WTC11 (cell line): ENCODE measurements at regions not wholly inside any gene's neighbourhood (a gene's known extent, or its start where the extent isn't known, plus 50 kb on each side); places are given as distances from the start of the nearest gene placed in this dataset.

Experiments used
- ATAC-seq: fragments of 200-7000 bp; cut with Tn5 transposase; 2 replicates; pipeline ENCODE4 v1.10.0; 2021; ENCODE audit warnings: mild to moderate bottlenecking, moderate library complexity
- CTCF ChIA-PET: fragments of 300-600 bp; sonication (Branson Sonifier 250); formaldehyde crosslinking; loops from one replicate; lab custom pipeline; 2021; ENCODE audit warnings: antibody characterized with exemption; lab: Charles Lee
- POLR2A ChIA-PET: fragments of 350-600 bp; sonication (Branson Sonifier 250); formaldehyde crosslinking; loops from one replicate; lab custom pipeline; 2021; ENCODE audit warnings: antibody characterized with exemption; lab: Charles Lee
- DNase-seq: peaks from one replicate; pipeline ENCODE4 v3.0.0; 2021; ENCODE audit warnings: low spot score
- H3K27ac Mint-ChIP-seq: 2 replicates; pipeline ENCODE4 v1.8.0; 2021; ENCODE audit warnings: mixed read lengths
- H3K27me3 Mint-ChIP-seq: 2 replicates; pipeline ENCODE4 v1.8.0; 2021; ENCODE audit warnings: low read depth, mild to moderate bottlenecking, moderate library complexity, mixed read lengths
- H3K36me3 Mint-ChIP-seq: 2 replicates; pipeline ENCODE4 v1.8.0; 2021; ENCODE audit warnings: mixed read lengths
- H3K4me1 Mint-ChIP-seq: 2 replicates; pipeline ENCODE4 v1.8.0; 2022; ENCODE audit warnings: mixed read lengths
- H3K4me3 Mint-ChIP-seq: 2 replicates; pipeline ENCODE4 v1.8.0; 2021; ENCODE audit warnings: mild to moderate bottlenecking, moderate library complexity, mixed read lengths
- H3K9me3 Mint-ChIP-seq: 2 replicates; pipeline ENCODE4 v1.8.0; 2021; ENCODE audit warnings: mixed read lengths
- ETV6 ChIP-seq: sonication (generic); formaldehyde crosslinking; IDR thresholded peaks from 2 replicates; pipeline ENCODE4 v1.8.1; 2022; ENCODE audit warnings: mild to moderate bottlenecking, missing genetic modification reagents
- GRHL2 ChIP-seq: fragments of 250-450 bp; sonication (Bioruptor Pico); IDR thresholded peaks from 2 replicates; pipeline ENCODE4 v1.8.0; 2022; ENCODE audit warnings: mild to moderate bottlenecking, moderate library complexity; ENCODE audit not compliant: insufficient replicate concordance, severe bottlenecking
- GTF2I ChIP-seq: fragments of 250-450 bp; sonication (Bioruptor Pico); conservative IDR thresholded peaks from 2 replicates; pipeline ENCODE4 v1.4.0; 2021; ENCODE audit warnings: mild to moderate bottlenecking
- HMGA2 ChIP-seq: fragments of 250-450 bp; sonication (Bioruptor Pico); IDR thresholded peaks from 2 replicates; pipeline ENCODE4 v1.4.0; 2021; ENCODE audit warnings: mild to moderate bottlenecking, moderate library complexity
- NR1H2 ChIP-seq: sonication (generic); formaldehyde crosslinking; IDR thresholded peaks from 2 replicates; pipeline ENCODE4 v1.9.0; 2021; ENCODE audit warnings: mild to moderate bottlenecking, moderate library complexity, missing genetic modification reagents
- RORB ChIP-seq: fragments of 250-450 bp; sonication (Bioruptor Pico); IDR thresholded peaks from 2 replicates; pipeline ENCODE4 v1.9.0; 2021; ENCODE audit warnings: mild to moderate bottlenecking
- SMAD3 ChIP-seq: sonication (generic); formaldehyde crosslinking; IDR thresholded peaks from 2 replicates; pipeline ENCODE4 v1.8.0; 2022; ENCODE audit warnings: missing genetic modification reagents, mild to moderate bottlenecking, borderline replicate concordance
- SOX15 ChIP-seq: fragments of 250-450 bp; sonication (Bioruptor Pico); IDR thresholded peaks from 2 replicates; pipeline ENCODE4 v1.9.0; 2021; ENCODE audit warnings: mild to moderate bottlenecking
- TEAD1 ChIP-seq: sonication (generic); formaldehyde crosslinking; IDR thresholded peaks from 2 replicates; pipeline ENCODE4 v1.8.0; 2022; ENCODE audit warnings: mild to moderate bottlenecking, missing genetic modification reagents
- ZNF121 ChIP-seq: sonication (generic); formaldehyde crosslinking; IDR thresholded peaks from 2 replicates; pipeline ENCODE4 v1.8.0; 2023; ENCODE audit warnings: missing genetic modification reagents
- ZNF232 ChIP-seq: sonication (generic); formaldehyde crosslinking; IDR thresholded peaks from 2 replicates; pipeline ENCODE4 v1.8.0; 2022; ENCODE audit warnings: mild to moderate bottlenecking, missing genetic modification reagents
- ZNF396 ChIP-seq: fragments of 250-450 bp; sonication (Bioruptor Pico); IDR thresholded peaks from 2 replicates; pipeline ENCODE4 v1.8.0; 2021; ENCODE audit warnings: mild to moderate bottlenecking, moderate library complexity, borderline replicate concordance
- TF ChIP-seq, protein P1 (sequence below): sonication (generic); formaldehyde crosslinking; IDR thresholded peaks from 2 replicates; pipeline ENCODE4 v1.8.1; 2023; ENCODE audit warnings: mild to moderate bottlenecking, missing genetic modification reagents, moderate library complexity
- TF ChIP-seq, protein P2 (sequence below): sonication (generic); formaldehyde crosslinking; IDR thresholded peaks from 2 replicates; pipeline ENCODE4 v1.8.0; 2022; ENCODE audit warnings: mild to moderate bottlenecking, missing genetic modification reagents
- TF ChIP-seq, protein P3 (sequence below): sonication (generic); formaldehyde crosslinking; IDR thresholded peaks from 2 replicates; pipeline ENCODE4 v1.8.0; 2022; ENCODE audit warnings: mild to moderate bottlenecking, missing genetic modification reagents
- TF ChIP-seq, protein P4 (sequence below): fragments of 250-450 bp; sonication (Bioruptor Pico); IDR thresholded peaks from 2 replicates; pipeline ENCODE4 v1.9.0; 2021; ENCODE audit warnings: moderate library complexity, mild to moderate bottlenecking, inconsistent platforms, borderline replicate concordance
- TF ChIP-seq, protein P5 (sequence below): sonication (generic); formaldehyde crosslinking; IDR thresholded peaks from 2 replicates; pipeline ENCODE4 v1.8.0; 2023; ENCODE audit warnings: mild to moderate bottlenecking, missing genetic modification reagents
- TF ChIP-seq, protein P6 (sequence below): fragments of 250-450 bp; sonication (Bioruptor Pico); IDR thresholded peaks from 2 replicates; pipeline ENCODE4 v1.9.0; 2021; ENCODE audit warnings: mild to moderate bottlenecking
- TF ChIP-seq, protein P7 (sequence below): sonication (generic); formaldehyde crosslinking; IDR thresholded peaks from 2 replicates; pipeline ENCODE4 v1.8.0; 2022; ENCODE audit warnings: mild to moderate bottlenecking, missing genetic modification reagents
- TF ChIP-seq, protein P8 (sequence below): fragments of 250-450 bp; sonication (Bioruptor Pico); IDR thresholded peaks from 2 replicates; pipeline ENCODE4 v1.9.0; 2021; ENCODE audit warnings: mild to moderate bottlenecking
- TF ChIP-seq, protein P9 (sequence below): sonication (generic); formaldehyde crosslinking; IDR thresholded peaks from 2 replicates; pipeline ENCODE4 v1.8.1; 2022; ENCODE audit warnings: mild to moderate bottlenecking, moderate library complexity, missing genetic modification reagents

DNA sequence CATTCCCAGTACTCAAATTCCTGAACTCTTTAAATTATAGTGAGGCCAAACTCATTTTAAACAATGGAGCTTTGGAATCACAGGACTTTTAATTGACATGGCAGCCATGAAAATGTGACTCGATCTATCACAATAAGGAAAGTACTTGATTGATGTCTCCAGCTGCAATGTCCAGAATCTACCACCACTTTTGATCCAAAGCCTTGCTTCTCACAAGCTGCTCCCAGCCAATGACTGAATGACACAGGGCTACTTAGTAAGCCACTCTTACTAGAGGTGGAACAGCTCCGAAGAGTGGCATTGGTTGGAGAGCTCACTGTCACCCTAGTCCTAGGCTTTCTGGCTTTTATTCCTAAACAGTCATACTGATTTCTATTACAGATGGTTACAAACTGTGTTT lies 270.1 kb downstream of the IRS1 start:
- no peaks in the 10 kb centered on the region for H3K4me1 Mint-ChIP-seq
- DNase-seq (no peak), ATAC-seq (no peak)
- H3K27me3 Mint-ChIP-seq: no peaks in the 10 kb centered on the region
- TF ChIP-seq HMGA2 (CRISPR knock-in tag) (no peak), NR1H2 (CRISPR knock-in tag) (no peak), GTF2I (CRISPR knock-in tag) (no peak)
- TF ChIP-seq, protein P1, sequence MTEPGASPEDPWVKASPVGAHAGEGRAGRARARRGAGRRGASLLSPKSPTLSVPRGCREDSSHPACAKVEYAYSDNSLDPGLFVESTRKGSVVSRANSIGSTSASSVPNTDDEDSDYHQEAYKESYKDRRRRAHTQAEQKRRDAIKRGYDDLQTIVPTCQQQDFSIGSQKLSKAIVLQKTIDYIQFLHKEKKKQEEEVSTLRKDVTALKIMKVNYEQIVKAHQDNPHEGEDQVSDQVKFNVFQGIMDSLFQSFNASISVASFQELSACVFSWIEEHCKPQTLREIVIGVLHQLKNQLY: no peak
- TF ChIP-seq, protein P2, sequence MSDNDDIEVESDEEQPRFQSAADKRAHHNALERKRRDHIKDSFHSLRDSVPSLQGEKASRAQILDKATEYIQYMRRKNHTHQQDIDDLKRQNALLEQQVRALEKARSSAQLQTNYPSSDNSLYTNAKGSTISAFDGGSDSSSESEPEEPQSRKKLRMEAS: no peak
- H3K4me3 Mint-ChIP-seq: no peak overlapping the region
- H3K9me3 Mint-ChIP-seq: peaks cover 7% of the 10 kb centered on the region
- no peaks in the 10 kb centered on the region for H3K36me3 Mint-ChIP-seq
- H3K27ac Mint-ChIP-seq: no peak overlapping the region
- POLR2A ChIA-PET: no interaction called here
- CTCF ChIA-PET: no interaction called here

DNA sequence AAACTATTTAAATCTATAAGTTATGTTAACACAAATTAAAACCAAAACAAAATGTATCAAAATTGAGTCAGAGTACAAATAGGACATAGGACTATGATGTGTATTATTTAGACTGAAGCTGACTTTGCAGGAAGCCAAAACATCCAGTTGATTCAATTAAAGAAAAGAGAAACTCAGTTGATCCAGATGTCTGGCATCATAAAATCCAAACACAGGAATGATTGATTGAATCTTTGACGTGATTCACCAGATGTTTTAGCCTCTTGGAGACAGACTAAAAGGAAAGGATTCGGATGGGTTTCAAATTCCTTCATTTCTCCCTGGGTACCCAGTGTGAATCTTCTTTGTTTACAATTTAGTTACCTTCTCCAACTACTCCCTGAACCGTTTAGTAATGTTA lies 272.9 kb downstream of the IRS1 start:
- TF ChIP-seq NR1H2 (CRISPR knock-in tag): no peak
- TF ChIP-seq SOX15 (CRISPR knock-in tag): no peak
- TF ChIP-seq, protein P3, sequence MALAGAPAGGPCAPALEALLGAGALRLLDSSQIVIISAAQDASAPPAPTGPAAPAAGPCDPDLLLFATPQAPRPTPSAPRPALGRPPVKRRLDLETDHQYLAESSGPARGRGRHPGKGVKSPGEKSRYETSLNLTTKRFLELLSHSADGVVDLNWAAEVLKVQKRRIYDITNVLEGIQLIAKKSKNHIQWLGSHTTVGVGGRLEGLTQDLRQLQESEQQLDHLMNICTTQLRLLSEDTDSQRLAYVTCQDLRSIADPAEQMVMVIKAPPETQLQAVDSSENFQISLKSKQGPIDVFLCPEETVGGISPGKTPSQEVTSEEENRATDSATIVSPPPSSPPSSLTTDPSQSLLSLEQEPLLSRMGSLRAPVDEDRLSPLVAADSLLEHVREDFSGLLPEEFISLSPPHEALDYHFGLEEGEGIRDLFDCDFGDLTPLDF: no peak
- no peak for TF ChIP-seq TEAD1 (CRISPR knock-in tag)
- no peak for TF ChIP-seq GRHL2 (CRISPR knock-in tag)
- TF ChIP-seq ZNF232 (CRISPR knock-in tag): no peak
- TF ChIP-seq, protein P4, sequence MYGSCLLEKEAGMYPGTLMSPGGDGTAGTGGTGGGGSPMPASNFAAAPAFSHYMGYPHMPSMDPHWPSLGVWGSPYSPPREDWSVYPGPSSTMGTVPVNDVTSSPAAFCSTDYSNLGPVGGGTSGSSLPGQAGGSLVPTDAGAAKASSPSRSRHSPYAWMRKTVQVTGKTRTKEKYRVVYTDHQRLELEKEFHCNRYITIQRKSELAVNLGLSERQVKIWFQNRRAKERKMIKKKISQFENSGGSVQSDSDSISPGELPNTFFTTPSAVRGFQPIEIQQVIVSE (CRISPR knock-in tag): no peak
- TF ChIP-seq ZNF396 (CRISPR knock-in tag): no peak
- no peak for TF ChIP-seq RORB (CRISPR knock-in tag)
- TF ChIP-seq, protein P5, sequence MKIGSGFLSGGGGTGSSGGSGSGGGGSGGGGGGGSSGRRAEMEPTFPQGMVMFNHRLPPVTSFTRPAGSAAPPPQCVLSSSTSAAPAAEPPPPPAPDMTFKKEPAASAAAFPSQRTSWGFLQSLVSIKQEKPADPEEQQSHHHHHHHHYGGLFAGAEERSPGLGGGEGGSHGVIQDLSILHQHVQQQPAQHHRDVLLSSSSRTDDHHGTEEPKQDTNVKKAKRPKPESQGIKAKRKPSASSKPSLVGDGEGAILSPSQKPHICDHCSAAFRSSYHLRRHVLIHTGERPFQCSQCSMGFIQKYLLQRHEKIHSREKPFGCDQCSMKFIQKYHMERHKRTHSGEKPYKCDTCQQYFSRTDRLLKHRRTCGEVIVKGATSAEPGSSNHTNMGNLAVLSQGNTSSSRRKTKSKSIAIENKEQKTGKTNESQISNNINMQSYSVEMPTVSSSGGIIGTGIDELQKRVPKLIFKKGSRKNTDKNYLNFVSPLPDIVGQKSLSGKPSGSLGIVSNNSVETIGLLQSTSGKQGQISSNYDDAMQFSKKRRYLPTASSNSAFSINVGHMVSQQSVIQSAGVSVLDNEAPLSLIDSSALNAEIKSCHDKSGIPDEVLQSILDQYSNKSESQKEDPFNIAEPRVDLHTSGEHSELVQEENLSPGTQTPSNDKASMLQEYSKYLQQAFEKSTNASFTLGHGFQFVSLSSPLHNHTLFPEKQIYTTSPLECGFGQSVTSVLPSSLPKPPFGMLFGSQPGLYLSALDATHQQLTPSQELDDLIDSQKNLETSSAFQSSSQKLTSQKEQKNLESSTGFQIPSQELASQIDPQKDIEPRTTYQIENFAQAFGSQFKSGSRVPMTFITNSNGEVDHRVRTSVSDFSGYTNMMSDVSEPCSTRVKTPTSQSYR: no peak
- no peak for TF ChIP-seq ZNF121
- TF ChIP-seq, protein P6, sequence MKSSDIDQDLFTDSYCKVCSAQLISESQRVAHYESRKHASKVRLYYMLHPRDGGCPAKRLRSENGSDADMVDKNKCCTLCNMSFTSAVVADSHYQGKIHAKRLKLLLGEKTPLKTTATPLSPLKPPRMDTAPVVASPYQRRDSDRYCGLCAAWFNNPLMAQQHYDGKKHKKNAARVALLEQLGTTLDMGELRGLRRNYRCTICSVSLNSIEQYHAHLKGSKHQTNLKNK: no peak
- TF ChIP-seq, protein P7, sequence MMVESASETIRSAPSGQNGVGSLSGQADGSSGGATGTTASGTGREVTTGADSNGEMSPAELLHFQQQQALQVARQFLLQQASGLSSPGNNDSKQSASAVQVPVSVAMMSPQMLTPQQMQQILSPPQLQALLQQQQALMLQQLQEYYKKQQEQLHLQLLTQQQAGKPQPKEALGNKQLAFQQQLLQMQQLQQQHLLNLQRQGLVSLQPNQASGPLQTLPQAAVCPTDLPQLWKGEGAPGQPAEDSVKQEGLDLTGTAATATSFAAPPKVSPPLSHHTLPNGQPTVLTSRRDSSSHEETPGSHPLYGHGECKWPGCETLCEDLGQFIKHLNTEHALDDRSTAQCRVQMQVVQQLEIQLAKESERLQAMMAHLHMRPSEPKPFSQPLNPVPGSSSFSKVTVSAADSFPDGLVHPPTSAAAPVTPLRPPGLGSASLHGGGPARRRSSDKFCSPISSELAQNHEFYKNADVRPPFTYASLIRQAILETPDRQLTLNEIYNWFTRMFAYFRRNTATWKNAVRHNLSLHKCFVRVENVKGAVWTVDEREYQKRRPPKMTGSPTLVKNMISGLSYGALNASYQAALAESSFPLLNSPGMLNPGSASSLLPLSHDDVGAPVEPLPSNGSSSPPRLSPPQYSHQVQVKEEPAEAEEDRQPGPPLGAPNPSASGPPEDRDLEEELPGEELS (CRISPR knock-in tag): no peak
- no peak for TF ChIP-seq ETV6 (CRISPR knock-in tag)
- TF ChIP-seq SMAD3 (CRISPR knock-in tag): no peak
- TF ChIP-seq, protein P8, sequence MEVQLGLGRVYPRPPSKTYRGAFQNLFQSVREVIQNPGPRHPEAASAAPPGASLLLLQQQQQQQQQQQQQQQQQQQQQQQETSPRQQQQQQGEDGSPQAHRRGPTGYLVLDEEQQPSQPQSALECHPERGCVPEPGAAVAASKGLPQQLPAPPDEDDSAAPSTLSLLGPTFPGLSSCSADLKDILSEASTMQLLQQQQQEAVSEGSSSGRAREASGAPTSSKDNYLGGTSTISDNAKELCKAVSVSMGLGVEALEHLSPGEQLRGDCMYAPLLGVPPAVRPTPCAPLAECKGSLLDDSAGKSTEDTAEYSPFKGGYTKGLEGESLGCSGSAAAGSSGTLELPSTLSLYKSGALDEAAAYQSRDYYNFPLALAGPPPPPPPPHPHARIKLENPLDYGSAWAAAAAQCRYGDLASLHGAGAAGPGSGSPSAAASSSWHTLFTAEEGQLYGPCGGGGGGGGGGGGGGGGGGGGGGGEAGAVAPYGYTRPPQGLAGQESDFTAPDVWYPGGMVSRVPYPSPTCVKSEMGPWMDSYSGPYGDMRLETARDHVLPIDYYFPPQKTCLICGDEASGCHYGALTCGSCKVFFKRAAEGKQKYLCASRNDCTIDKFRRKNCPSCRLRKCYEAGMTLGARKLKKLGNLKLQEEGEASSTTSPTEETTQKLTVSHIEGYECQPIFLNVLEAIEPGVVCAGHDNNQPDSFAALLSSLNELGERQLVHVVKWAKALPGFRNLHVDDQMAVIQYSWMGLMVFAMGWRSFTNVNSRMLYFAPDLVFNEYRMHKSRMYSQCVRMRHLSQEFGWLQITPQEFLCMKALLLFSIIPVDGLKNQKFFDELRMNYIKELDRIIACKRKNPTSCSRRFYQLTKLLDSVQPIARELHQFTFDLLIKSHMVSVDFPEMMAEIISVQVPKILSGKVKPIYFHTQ (CRISPR knock-in tag): no peak
- TF ChIP-seq, protein P9, sequence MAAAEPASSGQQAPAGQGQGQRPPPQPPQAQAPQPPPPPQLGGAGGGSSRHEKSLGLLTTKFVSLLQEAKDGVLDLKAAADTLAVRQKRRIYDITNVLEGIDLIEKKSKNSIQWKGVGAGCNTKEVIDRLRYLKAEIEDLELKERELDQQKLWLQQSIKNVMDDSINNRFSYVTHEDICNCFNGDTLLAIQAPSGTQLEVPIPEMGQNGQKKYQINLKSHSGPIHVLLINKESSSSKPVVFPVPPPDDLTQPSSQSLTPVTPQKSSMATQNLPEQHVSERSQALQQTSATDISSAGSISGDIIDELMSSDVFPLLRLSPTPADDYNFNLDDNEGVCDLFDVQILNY (CRISPR knock-in tag): no peak
- no peak overlapping the region for H3K27ac Mint-ChIP-seq
- H3K36me3 Mint-ChIP-seq: no peaks in the 10 kb centered on the region
- peaks cover 24% of the 10 kb centered on the region for H3K9me3 Mint-ChIP-seq
- DNase-seq (no peak), ATAC-seq (no peak)
- H3K4me3 Mint-ChIP-seq: no peak overlapping the region
- POLR2A ChIA-PET: no interaction called here
- CTCF ChIA-PET: no interaction called here
- no peaks in the 10 kb centered on the region for H3K27me3 Mint-ChIP-seq
- H3K4me1 Mint-ChIP-seq: no peaks in the 10 kb centered on the region
